H9 (cell line): ENCODE measurements at regions not wholly inside any gene's neighbourhood (a gene's known extent, or its start where the extent isn't known, plus 50 kb on each side); places are given as distances from the start of the nearest gene placed in this dataset.

ENCODE experiments used
- DNase-seq: peaks from one replicate; pipeline ENCODE4 v3.0.0-alpha.2; 2017
- H2AFZ ChIP-seq: one replicate; pipeline ENCODE4 v1.6.1; 2013; ENCODE audit warnings: mild to moderate bottlenecking, low read length, control low read depth, moderate library complexity
- H2AK5ac ChIP-seq: 2 replicates; pipeline ENCODE4 v1.6.1; 2013; ENCODE audit warnings: low read length, control low read depth, mixed read lengths; ENCODE audit not compliant: insufficient read length
- H2BK120ac ChIP-seq: one replicate; pipeline ENCODE4 v1.6.1; 2013; ENCODE audit warnings: low read depth, mild to moderate bottlenecking, low read length, control low read depth, inconsistent platforms; ENCODE audit not compliant: poor library complexity, severe bottlenecking
- H2BK12ac ChIP-seq: 2 replicates; pipeline ENCODE4 v1.6.1; 2013; ENCODE audit warnings: low read length, control low read depth, mixed read lengths, low read depth; ENCODE audit not compliant: insufficient read length
- H2BK15ac ChIP-seq: 2 replicates; pipeline ENCODE4 v1.6.1; 2013; ENCODE audit warnings: low read depth, low read length, control low read depth
- H2BK20ac ChIP-seq: one replicate; pipeline ENCODE4 v1.6.1; 2013; ENCODE audit warnings: low read depth, mild to moderate bottlenecking, low read length, control low read depth, inconsistent platforms; ENCODE audit not compliant: poor library complexity, severe bottlenecking
- H2BK5ac ChIP-seq: 2 replicates; pipeline ENCODE4 v1.6.1; 2013; ENCODE audit warnings: low read length, control low read depth, mixed read lengths; ENCODE audit not compliant: insufficient read length
- H3K14ac ChIP-seq: 2 replicates; pipeline ENCODE4 v1.6.1; 2013; ENCODE audit warnings: low read length, control low read depth; ENCODE audit not compliant: insufficient read depth
- H3K18ac ChIP-seq: 2 replicates; pipeline ENCODE4 v1.6.1; 2013; ENCODE audit warnings: low read depth, mild to moderate bottlenecking, mixed read lengths, low read length, control low read depth; ENCODE audit not compliant: insufficient read length
- H3K23ac ChIP-seq: 2 replicates; pipeline ENCODE4 v1.6.1; 2013; ENCODE audit warnings: low read length, control low read depth, mixed read lengths, low read depth; ENCODE audit not compliant: insufficient read length
- H3K23me2 ChIP-seq: 2 replicates; pipeline ENCODE4 v1.6.1; 2013; ENCODE audit warnings: low read depth, mild to moderate bottlenecking, mixed read lengths, low read length, control low read depth; ENCODE audit not compliant: insufficient read length, poor library complexity, severe bottlenecking
- H3K27ac ChIP-seq: 2 replicates; pipeline ENCODE4 v1.5.1; 2013; ENCODE audit warnings: low read length, control low read depth, mixed read lengths, low read depth; ENCODE audit not compliant: insufficient read length
- H3K27me3 ChIP-seq: 2 replicates; pipeline ENCODE4 v1.6.1; 2013; ENCODE audit warnings: low read length, control low read depth, inconsistent platforms; ENCODE audit not compliant: insufficient read depth
- H3K4ac ChIP-seq: 2 replicates; pipeline ENCODE4 v1.6.1; 2013; ENCODE audit warnings: low read depth, mild to moderate bottlenecking, control low read depth, inconsistent platforms, low read length, moderate library complexity
- H3K4me1 ChIP-seq: 2 replicates; pipeline ENCODE4 v1.6.1; 2013; ENCODE audit warnings: low read length, control low read depth, inconsistent platforms; ENCODE audit not compliant: insufficient read depth
- H3K4me2 ChIP-seq: 2 replicates; pipeline ENCODE4 v1.6.1; 2013; ENCODE audit warnings: low read length, control low read depth, mixed read lengths; ENCODE audit not compliant: insufficient read length, insufficient read depth
- H3K56ac ChIP-seq: 2 replicates; pipeline ENCODE4 v1.6.1; 2013; ENCODE audit warnings: low read depth, mild to moderate bottlenecking, mixed read lengths, low read length, control low read depth; ENCODE audit not compliant: insufficient read length
- H3K79me1 ChIP-seq: 2 replicates; pipeline ENCODE4 v1.6.1; 2013; ENCODE audit warnings: low read depth, mild to moderate bottlenecking, moderate library complexity, low read length, control low read depth, inconsistent platforms; ENCODE audit not compliant: insufficient read depth, poor library complexity, severe bottlenecking
- H3K79me2 ChIP-seq: 2 replicates; pipeline ENCODE4 v1.6.1; 2013; ENCODE audit warnings: low read length, control low read depth, inconsistent platforms; ENCODE audit not compliant: insufficient read depth
- H3K9ac ChIP-seq: 2 replicates; pipeline ENCODE4 v1.6.1; 2013; ENCODE audit warnings: low read length, control low read depth, mixed read lengths; ENCODE audit not compliant: insufficient read length; ENCODE audit errors: extremely low read depth
- H3K9me3 ChIP-seq: one replicate; pipeline ENCODE4 v1.6.1; 2013; ENCODE audit warnings: low read depth, low read length, inconsistent platforms; ENCODE audit not compliant: control insufficient read depth
- H3T11ph ChIP-seq: one replicate; pipeline ENCODE4 v1.6.1; 2013; ENCODE audit warnings: mild to moderate bottlenecking, low read length, control low read depth, inconsistent platforms
- H4K20me1 ChIP-seq: one replicate; pipeline ENCODE4 v1.6.1; 2013; ENCODE audit not compliant: control insufficient read depth, insufficient read length, insufficient read depth
- H4K5ac ChIP-seq: 2 replicates; pipeline ENCODE4 v1.6.1; 2013; ENCODE audit warnings: low read depth, mild to moderate bottlenecking, mixed read lengths, low read length, control low read depth; ENCODE audit not compliant: insufficient read length
- H4K8ac ChIP-seq: replicated peaks from 2 replicates; pipeline ENCODE4 v1.6.1; 2013; ENCODE audit warnings: low read length, control low read depth, mixed read lengths, low read depth; ENCODE audit not compliant: insufficient read length
- H4K91ac ChIP-seq: 2 replicates; pipeline ENCODE4 v1.6.1; 2013; ENCODE audit warnings: low read depth, mild to moderate bottlenecking, moderate library complexity, mixed read lengths, low read length, control low read depth; ENCODE audit not compliant: insufficient read length
- H3K27ac Mint-ChIP-seq, 3 experiments: 2 replicates in 2 of 3; 3 replicates in 1 of 3; pipeline ENCODE4 v1.8.0; 2020 to 2021; ENCODE audit warnings: mixed read lengths in 3 of 3, mild to moderate bottlenecking in 1 of 3, moderate library complexity in 1 of 3
- H3K27me3 Mint-ChIP-seq: 2 replicates; pipeline ENCODE4 v1.8.0; 2021; ENCODE audit warnings: low read depth, mild to moderate bottlenecking, moderate library complexity, mixed read lengths
- H3K36me3 Mint-ChIP-seq, 3 experiments: 2 replicates in 2 of 3; 3 replicates in 1 of 3; pipeline ENCODE4 v1.8.0; 2020 to 2021; ENCODE audit warnings: low read depth in 3 of 3, mixed read lengths in 3 of 3; ENCODE audit not compliant: insufficient read depth in 1 of 3
- H3K4me1 Mint-ChIP-seq, 2 experiments: 2 replicates each; pipeline ENCODE4 v1.8.0; 2020; ENCODE audit warnings: mixed read lengths in 2 of 2
- H3K4me3 Mint-ChIP-seq, 2 experiments: 2 replicates in 1 of 2; 3 replicates in 1 of 2; pipeline ENCODE4 v1.8.0; 2020 to 2021; ENCODE audit warnings: mild to moderate bottlenecking in 2 of 2, mixed read lengths in 2 of 2, moderate library complexity in 1 of 2
- H3K9me3 Mint-ChIP-seq, 2 experiments: 2 replicates in 1 of 2; 3 replicates in 1 of 2; pipeline ENCODE4 v1.8.0; 2020; ENCODE audit warnings: mild to moderate bottlenecking in 2 of 2, mixed read lengths in 2 of 2, moderate library complexity in 1 of 2
- WGBS: extraction: QIAGEN DNeasy Blood & Tissue Kit; methylation state at CpG from one replicate; pipeline ENCODE4 v1.1.7; 2013; ENCODE audit warnings: missing lambda C conversion rate, low lambda C conversion rate, mixed read lengths; ENCODE audit not compliant: insufficient read length; ENCODE audit errors: extremely low coverage; 5-methylcytosine and 5-hydroxymethylcytosine counted together
- TF ChIP-seq, protein P1 (sequence below): fragments of 200-600 bp; sonication (generic); conservative IDR thresholded peaks from 3 replicates; pipeline ENCODE4 v1.8.0; 2021; ENCODE audit warnings: antibody characterized with exemption, mild to moderate bottlenecking

DNA sequence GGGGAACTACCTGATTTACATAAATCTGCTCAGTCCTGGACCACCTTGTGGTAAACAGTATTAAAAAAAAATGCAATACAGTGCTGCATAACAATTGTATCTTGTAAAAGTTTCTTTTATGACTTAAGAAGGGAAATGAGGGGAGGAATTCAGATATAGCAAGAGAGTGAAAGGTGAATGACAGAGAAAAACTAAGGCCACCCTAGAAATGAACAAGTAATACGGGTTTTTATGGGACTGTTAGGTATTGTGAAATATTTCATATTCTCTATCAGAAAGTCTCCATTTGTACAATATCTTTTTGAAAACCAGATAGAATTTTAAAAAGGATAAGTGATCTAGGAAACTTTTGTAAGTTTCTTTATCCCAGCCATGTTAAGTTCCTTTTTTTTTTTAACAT, 69.7 kb upstream of the NOCT start:
- H3K27me3 ChIP-seq = no peaks in the 10 kb centered on the region
- no peak overlapping the region for H3K56ac ChIP-seq
- no peak for DNase-seq
- no peaks in the 10 kb centered on the region for H3K79me1 ChIP-seq
- no peak overlapping the region for H2BK15ac ChIP-seq
- no peak overlapping the region for H2AK5ac ChIP-seq
- Mint-ChIP-seq H3K4me3 (no peak overlapping the region), H3K36me3 (no peaks in the 10 kb centered on the region), H3K27me3 (no peaks in the 10 kb centered on the region), H3K27ac (no peak overlapping the region), H3K4me1 (peaks cover 0 to 2% of the 10 kb centered on the region in 2 experiments; a peak in 2 of 4 replicates), H3K9me3 (no peaks in the 10 kb centered on the region)
- H2BK12ac ChIP-seq = no peak overlapping the region
- H3K4me2 ChIP-seq = no peak overlapping the region
- WGBS = no CpG with 5 or more reads among the region's 1 CpG
- no peaks in the 10 kb centered on the region; the same call in 1 of the 2 replicates for H3K4me1 ChIP-seq
- TF ChIP-seq, protein P1, sequence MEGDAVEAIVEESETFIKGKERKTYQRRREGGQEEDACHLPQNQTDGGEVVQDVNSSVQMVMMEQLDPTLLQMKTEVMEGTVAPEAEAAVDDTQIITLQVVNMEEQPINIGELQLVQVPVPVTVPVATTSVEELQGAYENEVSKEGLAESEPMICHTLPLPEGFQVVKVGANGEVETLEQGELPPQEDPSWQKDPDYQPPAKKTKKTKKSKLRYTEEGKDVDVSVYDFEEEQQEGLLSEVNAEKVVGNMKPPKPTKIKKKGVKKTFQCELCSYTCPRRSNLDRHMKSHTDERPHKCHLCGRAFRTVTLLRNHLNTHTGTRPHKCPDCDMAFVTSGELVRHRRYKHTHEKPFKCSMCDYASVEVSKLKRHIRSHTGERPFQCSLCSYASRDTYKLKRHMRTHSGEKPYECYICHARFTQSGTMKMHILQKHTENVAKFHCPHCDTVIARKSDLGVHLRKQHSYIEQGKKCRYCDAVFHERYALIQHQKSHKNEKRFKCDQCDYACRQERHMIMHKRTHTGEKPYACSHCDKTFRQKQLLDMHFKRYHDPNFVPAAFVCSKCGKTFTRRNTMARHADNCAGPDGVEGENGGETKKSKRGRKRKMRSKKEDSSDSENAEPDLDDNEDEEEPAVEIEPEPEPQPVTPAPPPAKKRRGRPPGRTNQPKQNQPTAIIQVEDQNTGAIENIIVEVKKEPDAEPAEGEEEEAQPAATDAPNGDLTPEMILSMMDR = no peak
- no peaks in the 10 kb centered on the region for H3K23me2 ChIP-seq
- H4K5ac ChIP-seq = no peak overlapping the region
- no peaks in the 10 kb centered on the region for H4K20me1 ChIP-seq
- no peak overlapping the region for H3K4ac ChIP-seq
- no peak overlapping the region for H3T11ph ChIP-seq
- H3K79me2 ChIP-seq = no peaks in the 10 kb centered on the region
- no peak overlapping the region for H2BK20ac ChIP-seq
- no peak overlapping the region for H4K91ac ChIP-seq
- no peak overlapping the region for H3K14ac ChIP-seq
- H2BK120ac ChIP-seq = no peak overlapping the region
- no peak overlapping the region for H3K9ac ChIP-seq
- H2BK5ac ChIP-seq = no peak overlapping the region
- H2AFZ ChIP-seq = no peak overlapping the region
- no peak overlapping the region for H3K27ac ChIP-seq
- no peak overlapping the region for H3K18ac ChIP-seq
- no peaks in the 10 kb centered on the region for H3K9me3 ChIP-seq
- no peak overlapping the region for H4K8ac ChIP-seq
- no peak overlapping the region for H3K23ac ChIP-seq
